ENCODE measurements at regions not wholly inside any gene's neighbourhood (a gene's known extent, or its start where the extent isn't known, plus 50 kb on each side); places are given as distances from the start of the nearest gene placed in this dataset.
"Not testable (repeated sequence)": the region's sequence is repeated elsewhere in the genome, so short reads cannot be mapped to it uniquely, and the experiment has no call there.

DNA sequence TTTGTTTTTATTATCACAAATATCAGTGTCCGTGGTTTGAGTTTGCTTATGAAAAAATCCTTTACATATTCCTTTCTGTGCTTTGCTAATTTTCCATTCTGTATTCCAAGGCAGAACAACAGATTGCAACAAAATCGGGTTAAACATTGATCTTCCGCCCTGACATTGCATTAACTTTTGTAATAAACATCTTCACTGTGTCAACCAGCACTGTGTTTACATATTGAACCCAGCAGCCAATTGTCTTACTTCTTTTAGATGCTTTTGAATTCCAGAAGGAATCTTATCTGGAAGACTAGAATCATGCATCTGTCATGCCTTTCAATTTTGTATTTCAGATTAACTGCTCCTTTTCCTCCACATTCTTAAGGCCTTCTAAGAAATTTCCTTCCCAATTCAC is 147.8 kb upstream of the CXXC4 start:
- no peak overlapping the region for H3K4me3 Mint-ChIP-seq
- no peaks in the 10 kb centered on the region for H3K27me3 Mint-ChIP-seq
- Histone ChIP-seq H3K36me3 (ENCODE audit: control insufficient read depth in 2 of 2, extremely low read depth in 1 of 2, insufficient read depth in 1 of 2, low read length in 1 of 2) (no peaks in the 10 kb centered on the region), H3K4me1 (ENCODE audit: control insufficient read depth in 1 of 2, extremely low read depth in 1 of 2, insufficient read depth in 2 of 2, low read length in 2 of 2) (no peaks in the 10 kb centered on the region), H3K9me3 (no peaks in the 10 kb centered on the region), H3K27me3 (replicated peaks in 1 of 2; ENCODE audit: control insufficient read depth in 2 of 2, extremely low read depth in 1 of 2, insufficient read depth in 2 of 2, low read length in 1 of 2) (no peaks in the 10 kb centered on the region), H3K27ac (ENCODE audit: low read length) (no peak overlapping the region), H3K4me3 (ENCODE audit: control insufficient read depth in 1 of 2, extremely low read depth in 1 of 2, low read length in 1 of 2) (no peak overlapping the region)
- CTCF ChIA-PET, result no interaction called here
- no peaks in the 10 kb centered on the region for H3K4me1 Mint-ChIP-seq
- no peak overlapping the region for H3K27ac Mint-ChIP-seq
- WGBS (ENCODE audit: insufficient coverage), result 80% methylated on average over 1 of the region's 3 CpGs
- ATAC-seq (replicated peaks in 1 of 4), result no peak
- POLR2A ChIA-PET, result no interaction called here
- DNase-seq, result no peak
- no peaks in the 10 kb centered on the region for H3K36me3 Mint-ChIP-seq
- H3K9me3 Mint-ChIP-seq, result peaks cover 0 to 4% (median 3%) of the 10 kb centered on the region in 3 donors

DNA sequence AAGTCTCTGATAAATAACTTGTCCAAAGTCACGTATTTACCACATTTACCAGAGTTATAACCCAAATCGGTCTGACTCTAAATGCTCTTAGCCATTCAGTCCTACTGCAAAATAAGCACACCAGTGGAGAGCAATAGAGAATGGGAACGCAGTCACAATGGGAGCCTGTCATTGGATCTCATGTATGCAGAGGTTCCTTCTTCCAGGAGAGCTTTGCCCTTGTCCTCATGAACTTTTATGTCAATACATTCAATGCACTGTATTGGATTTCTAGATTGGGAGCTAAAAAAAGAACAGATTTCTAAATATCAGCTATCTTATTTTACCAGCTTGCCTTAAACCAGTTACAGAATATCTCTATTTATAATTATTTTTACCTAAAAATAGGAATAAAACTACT is 149.1 kb upstream of the CXXC4 start:
- Mint-ChIP-seq H3K4me3 (no peak overlapping the region), H3K27ac (no peak overlapping the region), H3K36me3 (no peaks in the 10 kb centered on the region), H3K4me1 (no peaks in the 10 kb centered on the region), H3K27me3 (no peaks in the 10 kb centered on the region), H3K9me3 (peaks cover 0 to 4% (median 3%) of the 10 kb centered on the region in 3 donors)
- H3K4me1 ChIP-seq (ENCODE audit: control insufficient read depth in 1 of 2, extremely low read depth in 1 of 2, insufficient read depth in 2 of 2, low read length in 2 of 2), result no peaks in the 10 kb centered on the region
- DNase-seq (no peak), ATAC-seq (replicated peaks in 1 of 4) (no peak)
- no peaks in the 10 kb centered on the region for H3K9me3 ChIP-seq
- CTCF ChIA-PET, result no interaction called here
- POLR2A ChIA-PET, result no interaction called here
- no peak overlapping the region for H3K4me3 ChIP-seq (ENCODE audit: control insufficient read depth in 1 of 2, extremely low read depth in 1 of 2, low read length in 1 of 2)
- H3K36me3 ChIP-seq (ENCODE audit: control insufficient read depth in 2 of 2, extremely low read depth in 1 of 2, insufficient read depth in 1 of 2, low read length in 1 of 2), result no peaks in the 10 kb centered on the region
- WGBS (ENCODE audit: insufficient coverage), result 83% methylated on average over 2 of the region's 3 CpGs
- no peaks in the 10 kb centered on the region for H3K27me3 ChIP-seq (replicated peaks in 1 of 2; ENCODE audit: control insufficient read depth in 2 of 2, extremely low read depth in 1 of 2, insufficient read depth in 2 of 2, low read length in 1 of 2)
- H3K27ac ChIP-seq (ENCODE audit: low read length), result no peak overlapping the region

DNA sequence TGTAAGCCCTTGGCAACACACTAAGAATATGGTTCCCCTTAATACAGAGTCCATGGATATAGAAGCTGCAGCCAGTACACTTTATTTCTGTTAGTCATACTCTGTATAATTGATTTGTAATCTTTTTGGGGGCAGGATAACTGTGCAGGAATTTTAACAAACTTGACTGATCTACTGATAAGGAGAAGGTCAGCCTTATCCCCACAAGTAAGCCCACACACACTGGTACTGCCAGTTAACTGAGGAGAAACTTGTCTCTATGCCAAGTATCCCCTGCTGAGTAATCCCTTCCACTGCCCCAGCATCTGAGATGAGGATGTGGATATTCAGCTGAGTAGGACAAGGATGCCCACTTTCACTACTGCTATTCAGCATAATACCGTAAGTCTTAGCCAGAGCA is 154.9 kb upstream of the CXXC4 start:
- no peak for DNase-seq
- no peaks in the 10 kb centered on the region for H3K27me3 ChIP-seq (replicated peaks in 1 of 2; ENCODE audit: control insufficient read depth in 2 of 2, extremely low read depth in 1 of 2, insufficient read depth in 2 of 2, low read length in 1 of 2)
- CTCF ChIA-PET, result no interaction called here
- no peak overlapping the region for H3K4me3 ChIP-seq (ENCODE audit: control insufficient read depth in 1 of 2, extremely low read depth in 1 of 2, low read length in 1 of 2)
- Mint-ChIP-seq H3K4me3 (no peak overlapping the region), H3K27me3 (no peaks in the 10 kb centered on the region), H3K4me1 (no peaks in the 10 kb centered on the region), H3K9me3 (peaks cover 4 to 8% (median 7%) of the 10 kb centered on the region in 3 donors), H3K36me3 (no peaks in the 10 kb centered on the region), H3K27ac (no peak overlapping the region)
- no peaks in the 10 kb centered on the region for H3K9me3 ChIP-seq
- no peaks in the 10 kb centered on the region for H3K4me1 ChIP-seq (ENCODE audit: control insufficient read depth in 1 of 2, extremely low read depth in 1 of 2, insufficient read depth in 2 of 2, low read length in 2 of 2)
- POLR2A ChIA-PET, result no interaction called here
- ATAC-seq (replicated peaks in 1 of 4), result no peak
- H3K36me3 ChIP-seq (ENCODE audit: control insufficient read depth in 2 of 2, extremely low read depth in 1 of 2, insufficient read depth in 1 of 2, low read length in 1 of 2), result no peaks in the 10 kb centered on the region
- no peak overlapping the region for H3K27ac ChIP-seq (ENCODE audit: low read length)
- no CpG with 5 or more reads among the region's 1 CpG for WGBS (ENCODE audit: insufficient coverage)

DNA sequence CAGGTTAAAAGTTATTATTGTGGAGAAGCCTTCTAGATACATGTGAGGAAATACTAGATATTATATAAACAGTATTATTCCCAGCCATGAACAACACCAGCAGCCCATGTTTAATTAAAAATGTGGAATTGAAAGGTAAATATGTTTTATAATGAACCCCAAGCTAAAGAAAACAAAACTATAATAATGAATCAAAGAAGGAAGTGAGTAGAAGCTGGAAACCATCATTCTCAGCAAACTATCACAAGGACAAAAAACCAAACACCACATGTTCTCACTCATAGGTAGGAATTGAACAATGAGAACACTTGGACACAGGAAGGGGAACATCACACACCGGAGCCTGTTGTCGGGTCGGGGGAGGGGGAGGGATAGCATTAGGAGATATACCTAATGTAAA is 167.6 kb upstream of the CXXC4 start:
- H3K27me3 Mint-ChIP-seq; H3K4me1 Mint-ChIP-seq; POLR2A ChIA-PET; DNase-seq; H3K4me3 ChIP-seq (ENCODE audit: control insufficient read depth in 1 of 2, extremely low read depth in 1 of 2, low read length in 1 of 2); H3K4me3 Mint-ChIP-seq; CTCF ChIA-PET; H3K9me3 Mint-ChIP-seq; H3K36me3 ChIP-seq (ENCODE audit: control insufficient read depth in 2 of 2, extremely low read depth in 1 of 2, insufficient read depth in 1 of 2, low read length in 1 of 2); ATAC-seq (replicated peaks in 1 of 4); H3K36me3 Mint-ChIP-seq; H3K27me3 ChIP-seq (replicated peaks in 1 of 2; ENCODE audit: control insufficient read depth in 2 of 2, extremely low read depth in 1 of 2, insufficient read depth in 2 of 2, low read length in 1 of 2); H3K9me3 ChIP-seq; H3K4me1 ChIP-seq (ENCODE audit: control insufficient read depth in 1 of 2, extremely low read depth in 1 of 2, insufficient read depth in 2 of 2, low read length in 2 of 2); H3K27ac Mint-ChIP-seq; H3K27ac ChIP-seq (ENCODE audit: low read length): not testable (repeated sequence)
- WGBS (ENCODE audit: insufficient coverage), result no CpG with 5 or more reads among the region's 3 CpGs

DNA sequence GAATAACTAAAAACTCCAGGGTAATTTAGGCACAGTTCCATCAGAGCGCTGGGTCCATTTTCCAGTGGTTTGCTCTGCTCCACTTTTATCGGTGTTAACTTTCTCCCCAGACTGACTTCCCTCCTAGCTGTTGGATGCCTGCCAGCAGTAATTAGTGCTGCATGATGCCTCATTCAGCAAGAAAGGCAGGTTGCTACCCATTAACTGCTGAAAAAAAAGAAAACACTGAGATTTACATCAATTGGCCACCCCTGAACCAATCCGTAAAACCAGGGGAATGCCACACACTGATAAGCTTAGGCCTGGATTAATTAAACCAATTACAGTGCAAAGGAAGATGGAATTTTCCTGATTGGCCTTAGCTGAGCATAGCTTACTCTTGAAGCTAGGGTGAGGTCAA is 182.4 kb upstream of the CXXC4 start:
- no peak overlapping the region for H3K4me3 Mint-ChIP-seq
- no peaks in the 10 kb centered on the region for H3K27me3 ChIP-seq (replicated peaks in 1 of 2; ENCODE audit: control insufficient read depth in 2 of 2, extremely low read depth in 1 of 2, insufficient read depth in 2 of 2, low read length in 1 of 2)
- POLR2A ChIA-PET, result no interaction called here
- H3K36me3 ChIP-seq (ENCODE audit: control insufficient read depth in 2 of 2, extremely low read depth in 1 of 2, insufficient read depth in 1 of 2, low read length in 1 of 2), result no peaks in the 10 kb centered on the region
- no peak overlapping the region for H3K27ac Mint-ChIP-seq
- 50% methylated on average over 2 of the region's 3 CpGs for WGBS (ENCODE audit: insufficient coverage)
- ATAC-seq (replicated peaks in 1 of 4) (no peak), DNase-seq (no peak)
- H3K9me3 Mint-ChIP-seq, result peaks cover 0 to 6% (median 4%) of the 10 kb centered on the region in 3 donors
- no peaks in the 10 kb centered on the region for H3K27me3 Mint-ChIP-seq
- CTCF ChIA-PET, result no interaction called here
- no peaks in the 10 kb centered on the region for H3K4me1 ChIP-seq (ENCODE audit: control insufficient read depth in 1 of 2, extremely low read depth in 1 of 2, insufficient read depth in 2 of 2, low read length in 2 of 2)
- no peak overlapping the region for H3K4me3 ChIP-seq (ENCODE audit: control insufficient read depth in 1 of 2, extremely low read depth in 1 of 2, low read length in 1 of 2)
- H3K4me1 Mint-ChIP-seq, result no peaks in the 10 kb centered on the region
- H3K9me3 ChIP-seq, result peaks cover 2% of the 10 kb centered on the region
- H3K27ac ChIP-seq (ENCODE audit: low read length), result no peak overlapping the region
- H3K36me3 Mint-ChIP-seq, result no peaks in the 10 kb centered on the region

DNA sequence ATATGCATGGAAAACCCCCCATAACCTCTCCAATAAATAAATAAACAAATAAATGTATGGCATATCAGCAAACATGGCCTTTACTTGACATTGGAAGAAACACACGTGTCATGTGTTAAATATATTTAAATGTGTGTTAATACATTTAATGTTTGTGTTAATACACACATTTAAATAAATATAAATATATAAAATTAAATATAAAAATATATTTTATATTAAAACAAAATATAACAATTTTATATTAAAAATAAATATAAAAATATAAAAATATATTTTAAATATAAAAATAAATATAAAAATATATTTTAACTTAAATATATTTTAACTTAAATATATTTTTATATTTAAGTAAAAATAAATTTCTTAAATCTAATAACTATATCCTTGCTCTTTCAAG is 187.6 kb upstream of the CXXC4 start:
- CTCF ChIA-PET, result no interaction called here
- H3K36me3 Mint-ChIP-seq, result no peaks in the 10 kb centered on the region
- WGBS (ENCODE audit: insufficient coverage), result no CpG with 5 or more reads among the region's 1 CpG

DNA sequence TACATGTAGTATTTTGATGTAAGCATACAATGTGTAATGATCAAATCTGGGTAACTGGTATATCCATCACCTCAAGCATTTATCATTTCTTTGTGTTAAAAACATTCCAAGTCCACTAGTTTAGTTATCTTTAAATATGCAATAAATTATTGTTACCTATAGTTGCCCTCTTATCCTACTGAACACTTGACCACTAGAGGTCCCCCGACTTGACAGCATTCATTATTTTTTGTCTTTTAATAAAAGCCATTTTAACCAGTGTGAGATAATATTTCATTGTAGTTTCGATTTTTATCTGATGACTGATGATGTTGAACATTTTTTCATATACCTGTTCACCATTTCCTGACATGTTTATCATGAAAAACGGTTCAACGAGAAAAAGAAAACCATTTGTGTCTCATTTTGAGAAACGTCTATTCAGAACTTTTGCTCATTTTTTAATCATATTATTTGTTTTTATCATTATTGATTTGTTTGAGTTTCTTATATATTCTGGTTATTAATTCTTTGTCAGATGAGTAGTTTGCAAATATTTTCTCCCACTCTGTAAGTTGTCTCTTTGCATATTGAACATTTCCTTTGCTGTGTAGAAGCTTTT is 199.0 kb upstream of the CXXC4 start:
- CTCF ChIA-PET, result no interaction called here
- H3K4me3 Mint-ChIP-seq, result no peak overlapping the region
- peaks cover 0 to 4% (median 0%) of the 10 kb centered on the region in 3 donors for H3K9me3 Mint-ChIP-seq

More for the DNA sequence above, 187.6 kb upstream of the CXXC4 start:
- H3K27me3 ChIP-seq (replicated peaks in 1 of 2; ENCODE audit: control insufficient read depth in 2 of 2, extremely low read depth in 1 of 2, insufficient read depth in 2 of 2, low read length in 1 of 2), result no peaks in the 10 kb centered on the region
- no peak for DNase-seq
- Mint-ChIP-seq H3K4me3 (no peak overlapping the region), H3K27ac (no peak overlapping the region), H3K9me3 (peaks cover 6 to 13% (median 8%) of the 10 kb centered on the region in 3 donors), H3K4me1 (no peaks in the 10 kb centered on the region), H3K27me3 (no peaks in the 10 kb centered on the region)
- no peaks in the 10 kb centered on the region for H3K36me3 ChIP-seq (ENCODE audit: control insufficient read depth in 2 of 2, extremely low read depth in 1 of 2, insufficient read depth in 1 of 2, low read length in 1 of 2)
- no peaks in the 10 kb centered on the region for H3K9me3 ChIP-seq
- no peak overlapping the region for H3K4me3 ChIP-seq (ENCODE audit: control insufficient read depth in 1 of 2, extremely low read depth in 1 of 2, low read length in 1 of 2)
- POLR2A ChIA-PET, result no interaction called here
- H3K27ac ChIP-seq (ENCODE audit: low read length), result no peak overlapping the region
- no peaks in the 10 kb centered on the region for H3K4me1 ChIP-seq (ENCODE audit: control insufficient read depth in 1 of 2, extremely low read depth in 1 of 2, insufficient read depth in 2 of 2, low read length in 2 of 2)
- ATAC-seq (replicated peaks in 1 of 4), result no peak

More for the DNA sequence above, 199.0 kb upstream of the CXXC4 start:
- ATAC-seq (replicated peaks in 1 of 4) (no peak), DNase-seq (peak in 1 of 35 experiments; percentile 4)
- no peaks in the 10 kb centered on the region for H3K4me1 ChIP-seq (ENCODE audit: control insufficient read depth in 1 of 2, extremely low read depth in 1 of 2, insufficient read depth in 2 of 2, low read length in 2 of 2)
- POLR2A ChIA-PET, result no interaction called here
- no peaks in the 10 kb centered on the region for H3K27me3 ChIP-seq (replicated peaks in 1 of 2; ENCODE audit: control insufficient read depth in 2 of 2, extremely low read depth in 1 of 2, insufficient read depth in 2 of 2, low read length in 1 of 2)
- H3K27ac ChIP-seq (ENCODE audit: low read length), result no peak overlapping the region
- H3K9me3 ChIP-seq, result no peaks in the 10 kb centered on the region
- H3K36me3 ChIP-seq (ENCODE audit: control insufficient read depth in 2 of 2, extremely low read depth in 1 of 2, insufficient read depth in 1 of 2, low read length in 1 of 2), result no peaks in the 10 kb centered on the region
- no peak overlapping the region for H3K4me3 ChIP-seq (ENCODE audit: control insufficient read depth in 1 of 2, extremely low read depth in 1 of 2, low read length in 1 of 2)
- Mint-ChIP-seq H3K4me1 (no peaks in the 10 kb centered on the region), H3K27ac (no peak overlapping the region), H3K36me3 (no peaks in the 10 kb centered on the region), H3K27me3 (no peaks in the 10 kb centered on the region)
- no CpG with 5 or more reads among the region's 5 CpGs for WGBS (ENCODE audit: insufficient coverage)
